GM18951 (cell line): ENCODE measurements at regions not wholly inside any gene's neighbourhood (a gene's known extent, or its start where the extent isn't known, plus 50 kb on each side); places are given as distances from the start of the nearest gene placed in this dataset.
"Not testable (repeated sequence)": the region's sequence is repeated elsewhere in the genome, so short reads cannot be mapped to it uniquely, and the experiment has no call there.

Experiments used
- POLR2A ChIP-seq: IDR thresholded peaks from 4 replicates; pipeline ENCODE4 v1.6.1; 2011; ENCODE audit warnings: mild to moderate bottlenecking; ENCODE audit not compliant: insufficient read length, insufficient read depth; ENCODE audit errors: extremely low read depth
- in situ Hi-C: fragments of 300-500 bp; cut with MboI; formaldehyde crosslinking; loops from one replicate; pipeline ENCODE4 v1.12.0; 2022; ENCODE audit warnings: low sequenced_read_pairs, mixed read lengths, inconsistent platforms; ENCODE audit not compliant: unreplicated experiment

- in situ Hi-C loops = no loop called here
- TF ChIP-seq POLR2A = no peak
Observed at GRCh38 chr11:122604621-122605020, 50.9 kb upstream of the UBASH3B start.

- no peak for TF ChIP-seq POLR2A
- in situ Hi-C loops = no loop called here
Observed at GRCh38 chr11:122601141-122602125, 54.1 kb upstream of the UBASH3B start.

GRCh38 chr11:122600290-122600689 lies 55.2 kb upstream of the UBASH3B start:
- TF ChIP-seq POLR2A = no peak
- in situ Hi-C loops = no loop called here

GRCh38 chr11:122599434-122599833 lies 56.1 kb upstream of the UBASH3B start:
- no peak for TF ChIP-seq POLR2A
- in situ Hi-C loops = no loop called here

- in situ Hi-C loops = no loop called here
- TF ChIP-seq POLR2A = no peak
Observed at GRCh38 chr11:122598971-122599370, 56.6 kb upstream of the UBASH3B start.

- TF ChIP-seq POLR2A = no peak
- in situ Hi-C loops = no loop called here
Observed at GRCh38 chr11:122597511-122597910, 58.0 kb upstream of the UBASH3B start.

GRCh38 chr11:122594986-122595645 lies 60.4 kb upstream of the UBASH3B start:
- in situ Hi-C loops = no loop called here
- no peak for TF ChIP-seq POLR2A

GRCh38 chr11:122593473-122594420 lies 61.8 kb upstream of the UBASH3B start:
- in situ Hi-C loops = no loop called here
- no peak for TF ChIP-seq POLR2A

GRCh38 chr11:122592641-122593040 lies 62.9 kb upstream of the UBASH3B start:
- TF ChIP-seq POLR2A = no peak
- in situ Hi-C loops = no loop called here

GRCh38 chr11:122584670-122585069 lies 70.9 kb upstream of the UBASH3B start:
- in situ Hi-C loops = no loop called here
- no peak for TF ChIP-seq POLR2A

GRCh38 chr11:122580071-122580470 lies 75.5 kb upstream of the UBASH3B start:
- in situ Hi-C loops = not testable (repeated sequence)

GRCh38 chr11:122578171-122578825 lies 77.2 kb upstream of the UBASH3B start:
- TF ChIP-seq POLR2A = no peak
- in situ Hi-C loops = no loop called here

- in situ Hi-C loops = no loop called here
- TF ChIP-seq POLR2A = no peak
Observed at GRCh38 chr11:122572592-122572991, 82.9 kb upstream of the UBASH3B start.

- TF ChIP-seq POLR2A = no peak
- in situ Hi-C loops = no loop called here
Observed at GRCh38 chr11:122563761-122564160, 91.8 kb upstream of the UBASH3B start.
